RWPE2 (cell line): ENCODE measurements at regions not wholly inside any gene's neighbourhood (a gene's known extent, or its start where the extent isn't known, plus 50 kb on each side); places are given as distances from the start of the nearest gene placed in this dataset.
A peak's percentile ranks its signal among the peaks of the same experiment; 100 is the strongest.

Experiments
- ATAC-seq: fragments of 200-7000 bp; cut with Tn5 transposase; 3 replicates; pipeline ENCODE4 v1.9.1; 2021; ENCODE audit warnings: low read depth
- DNase-seq: peaks from one replicate; pipeline ENCODE4 v3.0.0-alpha.2; 2020; ENCODE audit warnings: low spot score
- H3K27ac ChIP-seq: fragments of 450-650 bp; 2 replicates; pipeline ENCODE4 v1.5.1; 2017; ENCODE audit warnings: mild to moderate bottlenecking; ENCODE audit not compliant: poor library complexity, severe bottlenecking
- H3K27me3 ChIP-seq: fragments of 250-450 bp; sonication (Bioruptor Pico); 2 replicates; pipeline ENCODE4 v1.5.1; 2021; ENCODE audit warnings: mild to moderate bottlenecking, moderate library complexity; ENCODE audit not compliant: insufficient read depth, poor library complexity, severe bottlenecking
- H3K36me3 ChIP-seq: fragments of 250-450 bp; sonication (Bioruptor Pico); 2 replicates; pipeline ENCODE4 v1.5.1; 2020; ENCODE audit warnings: low read depth, mild to moderate bottlenecking, moderate library complexity
- H3K4me1 ChIP-seq: fragments of 250-450 bp; sonication (Bioruptor Pico); 2 replicates; pipeline ENCODE4 v1.5.1; 2021; ENCODE audit warnings: mild to moderate bottlenecking, moderate library complexity; ENCODE audit not compliant: insufficient read depth, poor library complexity, severe bottlenecking
- H3K4me3 ChIP-seq: fragments of 250-450 bp; sonication (Bioruptor Pico); 2 replicates; pipeline ENCODE4 v1.5.1; 2021; ENCODE audit warnings: mild to moderate bottlenecking, moderate library complexity; ENCODE audit not compliant: severe bottlenecking
- H3K9me3 ChIP-seq: fragments of 250-450 bp; sonication (Bioruptor Pico); 2 replicates; pipeline ENCODE4 v1.5.1; 2021; ENCODE audit warnings: mild to moderate bottlenecking, moderate library complexity; ENCODE audit not compliant: severe bottlenecking
- TF ChIP-seq, protein P1 (sequence below): fragments of 450-650 bp; IDR thresholded peaks from one replicate; pipeline ENCODE4 v1.5.1; 2017; ENCODE audit warnings: mild to moderate bottlenecking, moderate library complexity; ENCODE audit not compliant: poor library complexity, severe bottlenecking

DNA sequence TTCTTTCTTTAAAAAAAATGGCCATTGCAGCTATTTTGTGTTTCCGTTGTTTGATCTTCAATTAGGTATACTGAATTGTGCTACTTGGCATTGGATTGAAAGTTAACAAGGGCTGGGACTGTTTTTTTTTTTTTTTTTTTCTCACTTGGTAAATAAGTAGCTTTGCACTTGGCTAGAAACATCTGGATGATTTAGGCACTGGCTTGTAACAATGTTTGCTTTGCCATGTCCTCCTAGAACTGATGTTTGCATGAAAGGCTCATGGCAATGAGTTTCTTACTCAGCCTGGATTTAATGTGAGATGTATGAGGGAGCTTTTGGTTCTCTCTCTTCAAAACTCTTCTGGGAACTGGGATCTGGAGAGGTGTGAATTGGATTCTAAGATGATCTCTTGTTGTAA lies 414.1 kb downstream of the CDH26 start:
- ATAC-seq (no peak), DNase-seq (no peak)
- H3K27ac ChIP-seq: no peak overlapping the region
- H3K4me3 ChIP-seq: no peak overlapping the region
- H3K27me3 ChIP-seq: peaks cover 75% of the 10 kb centered on the region
- no peaks in the 10 kb centered on the region for H3K9me3 ChIP-seq
- TF ChIP-seq, protein P1, sequence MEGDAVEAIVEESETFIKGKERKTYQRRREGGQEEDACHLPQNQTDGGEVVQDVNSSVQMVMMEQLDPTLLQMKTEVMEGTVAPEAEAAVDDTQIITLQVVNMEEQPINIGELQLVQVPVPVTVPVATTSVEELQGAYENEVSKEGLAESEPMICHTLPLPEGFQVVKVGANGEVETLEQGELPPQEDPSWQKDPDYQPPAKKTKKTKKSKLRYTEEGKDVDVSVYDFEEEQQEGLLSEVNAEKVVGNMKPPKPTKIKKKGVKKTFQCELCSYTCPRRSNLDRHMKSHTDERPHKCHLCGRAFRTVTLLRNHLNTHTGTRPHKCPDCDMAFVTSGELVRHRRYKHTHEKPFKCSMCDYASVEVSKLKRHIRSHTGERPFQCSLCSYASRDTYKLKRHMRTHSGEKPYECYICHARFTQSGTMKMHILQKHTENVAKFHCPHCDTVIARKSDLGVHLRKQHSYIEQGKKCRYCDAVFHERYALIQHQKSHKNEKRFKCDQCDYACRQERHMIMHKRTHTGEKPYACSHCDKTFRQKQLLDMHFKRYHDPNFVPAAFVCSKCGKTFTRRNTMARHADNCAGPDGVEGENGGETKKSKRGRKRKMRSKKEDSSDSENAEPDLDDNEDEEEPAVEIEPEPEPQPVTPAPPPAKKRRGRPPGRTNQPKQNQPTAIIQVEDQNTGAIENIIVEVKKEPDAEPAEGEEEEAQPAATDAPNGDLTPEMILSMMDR: no peak
- H3K36me3 ChIP-seq: no peaks in the 10 kb centered on the region
- H3K4me1 ChIP-seq: no peaks in the 10 kb centered on the region

DNA sequence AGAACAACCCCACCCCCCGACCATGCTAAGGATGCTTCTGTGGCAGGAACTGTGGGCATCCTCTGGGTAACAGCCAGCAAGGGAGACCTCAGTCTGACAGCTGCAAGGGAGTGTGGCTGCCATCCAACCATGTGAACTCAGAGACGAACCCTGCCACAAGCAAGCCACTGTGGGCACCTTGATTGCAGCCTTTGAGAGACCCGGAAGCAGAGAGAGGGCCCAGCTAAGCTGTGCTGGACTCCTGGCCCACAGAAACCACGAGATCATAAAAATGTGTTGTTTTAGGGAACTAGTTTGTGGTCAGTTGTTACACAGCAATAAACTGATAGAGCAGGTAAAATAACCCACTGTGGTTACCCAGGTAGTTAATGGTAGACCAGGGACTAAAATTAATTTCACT lies 414.6 kb downstream of the CDH26 start:
- H3K36me3 ChIP-seq: no peaks in the 10 kb centered on the region
- peaks cover 81% of the 10 kb centered on the region for H3K27me3 ChIP-seq
- H3K27ac ChIP-seq: no peak overlapping the region
- TF ChIP-seq, protein P1: no peak
- no peaks in the 10 kb centered on the region for H3K4me1 ChIP-seq
- no peak for DNase-seq
- no peak overlapping the region for H3K4me3 ChIP-seq
- ATAC-seq: no peak; the same call in 2 of the 3 replicates
- H3K9me3 ChIP-seq: no peaks in the 10 kb centered on the region

DNA sequence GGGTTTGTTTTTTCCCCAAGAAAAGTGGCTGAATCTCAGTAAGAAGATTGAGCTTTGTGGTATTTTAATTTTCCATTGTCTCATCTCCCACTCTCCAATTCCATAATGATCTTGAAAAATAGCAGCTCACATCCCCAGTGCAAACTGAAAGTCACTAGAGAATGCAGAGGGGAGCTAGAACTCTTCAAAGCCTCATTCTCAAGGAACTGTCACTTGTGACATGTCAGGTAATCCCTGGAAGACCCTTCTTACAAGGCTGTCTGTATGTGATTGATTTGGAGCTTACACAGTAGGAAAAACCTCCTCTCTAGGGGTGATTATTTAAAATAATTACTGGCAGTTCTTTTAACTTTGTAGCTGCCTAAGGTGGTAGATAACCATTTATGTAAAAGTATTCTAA lies 420.4 kb downstream of the CDH26 start:
- no peaks in the 10 kb centered on the region for H3K36me3 ChIP-seq
- ATAC-seq: no peak
- DNase-seq: no peak
- H3K27ac ChIP-seq: no peak overlapping the region
- peaks cover 3% of the 10 kb centered on the region for H3K4me1 ChIP-seq
- no peak overlapping the region for H3K4me3 ChIP-seq
- H3K27me3 ChIP-seq: peaks cover 75% of the 10 kb centered on the region
- TF ChIP-seq, protein P1: no peak
- H3K9me3 ChIP-seq: peaks cover 9% of the 10 kb centered on the region

DNA sequence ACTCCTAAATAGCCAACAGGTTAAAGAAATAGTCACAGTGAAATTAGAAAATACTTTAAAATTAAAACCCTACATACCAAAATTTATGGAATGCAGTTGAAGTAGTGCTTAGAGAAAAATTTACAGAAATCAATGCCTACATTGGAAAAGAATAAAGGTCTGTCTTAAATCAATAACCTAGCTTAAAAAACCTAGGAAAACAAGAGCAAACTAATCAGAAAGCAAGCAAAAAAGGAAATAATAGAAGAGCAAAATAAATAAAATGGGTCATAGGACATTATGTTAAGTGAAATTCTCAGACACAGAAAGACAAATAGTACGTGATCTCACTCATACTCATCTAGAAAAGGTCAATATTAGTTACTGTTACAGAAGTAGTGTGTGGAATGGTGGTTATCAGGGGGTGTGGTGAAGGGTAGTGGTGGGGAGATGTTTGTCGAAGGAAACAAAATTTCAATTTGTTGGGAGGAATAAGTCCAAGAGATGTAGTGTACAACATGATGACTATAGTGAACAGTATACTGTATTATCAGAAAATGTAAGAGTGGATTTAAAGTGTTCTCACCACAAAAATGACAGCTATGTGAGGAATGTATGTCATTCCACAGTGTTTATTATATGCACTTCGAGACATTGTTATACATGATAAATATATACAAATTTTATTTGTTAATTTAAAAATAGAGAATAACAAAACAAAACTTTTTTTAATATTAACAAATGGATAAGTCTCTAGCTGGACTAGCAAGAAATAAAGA lies 423.6 kb downstream of the CDH26 start:
- Histone ChIP-seq H3K27me3 (peaks cover 76% of the 10 kb centered on the region), H3K4me1 (peaks cover 3% of the 10 kb centered on the region), H3K9me3 (peaks cover 9% of the 10 kb centered on the region), H3K27ac (no peak overlapping the region), H3K36me3 (no peaks in the 10 kb centered on the region), H3K4me3 (no peak overlapping the region)
- no peak for DNase-seq
- TF ChIP-seq, protein P1: no peak
- peak; percentile 75 for ATAC-seq

DNA sequence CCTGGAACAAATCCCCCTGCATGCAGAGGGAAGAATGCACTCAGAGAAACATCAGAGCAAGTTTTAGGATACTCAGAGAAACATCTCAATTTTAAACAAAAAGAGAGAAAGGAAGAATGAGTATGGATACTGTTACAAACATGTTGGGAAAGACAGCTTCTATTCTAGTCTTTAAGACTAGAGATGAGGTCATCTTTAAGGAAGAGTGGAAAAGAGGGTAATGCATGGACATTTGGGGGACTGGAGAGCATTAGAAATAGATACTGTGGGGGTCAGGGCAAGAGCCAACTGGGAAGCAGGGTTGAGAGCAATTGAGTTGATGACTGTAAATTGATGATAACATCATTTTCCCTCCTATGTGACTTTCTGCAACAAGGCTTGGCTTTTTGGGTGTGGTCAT lies 431.2 kb downstream of the CDH26 start:
- no peak overlapping the region for H3K27ac ChIP-seq
- TF ChIP-seq, protein P1: no peak
- DNase-seq (no peak), ATAC-seq (no peak)
- no peaks in the 10 kb centered on the region for H3K4me1 ChIP-seq
- no peaks in the 10 kb centered on the region for H3K9me3 ChIP-seq
- H3K4me3 ChIP-seq: no peak overlapping the region
- peaks cover 96% of the 10 kb centered on the region for H3K27me3 ChIP-seq
- no peaks in the 10 kb centered on the region for H3K36me3 ChIP-seq
